ENCODE measurements at regions not wholly inside any gene's neighbourhood (a gene's known extent, or its start where the extent isn't known, plus 50 kb on each side); places are given as distances from the start of the nearest gene placed in this dataset.

DNA sequence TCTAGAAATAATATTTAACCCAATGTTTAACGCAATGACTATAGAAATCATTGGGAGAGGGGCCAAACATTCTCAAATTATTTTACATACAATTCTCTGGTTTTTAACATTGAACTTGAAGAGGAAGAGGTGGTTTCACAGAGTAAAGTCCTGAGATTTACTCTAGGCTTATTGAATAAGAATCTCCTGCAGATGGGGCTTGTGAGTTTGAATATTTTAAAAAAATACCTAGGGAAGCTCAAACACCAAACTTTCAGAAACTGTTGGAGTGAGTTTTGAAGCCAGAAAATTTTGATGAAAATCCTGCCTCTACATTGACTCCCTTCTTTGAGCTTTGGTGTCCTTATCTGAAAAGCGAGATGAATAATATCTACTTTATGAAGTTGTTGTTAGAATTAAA lies 906.6 kb downstream of the TUSC7 start:
- DNase-seq (ENCODE audit: low read depth) = no peak

- DNase-seq (ENCODE audit: low read depth) = no peak
Observed at GRCh38 chr3:117617906-117618305, 908.3 kb downstream of the TUSC7 start.

DNA sequence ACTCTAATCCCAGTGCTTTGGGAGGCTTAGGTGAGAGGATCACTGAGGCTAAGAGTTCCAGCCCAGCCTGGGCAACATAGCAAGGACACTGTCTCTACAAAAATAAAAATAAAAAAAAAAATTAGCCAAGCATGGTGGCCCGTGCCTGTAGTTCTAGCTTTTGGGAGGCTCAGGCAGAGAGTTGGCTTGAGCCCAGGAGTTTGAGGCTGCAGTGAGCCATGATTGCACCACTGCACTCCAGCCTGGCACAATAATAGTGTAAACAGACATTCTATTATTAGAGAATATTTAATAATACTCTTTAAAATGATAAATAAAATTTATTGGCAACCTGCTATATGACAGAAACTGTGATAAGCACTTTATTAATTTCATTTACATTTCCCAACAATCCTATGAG lies 908.9 kb downstream of the TUSC7 start:
- no peak for DNase-seq (ENCODE audit: low read depth)

DNA sequence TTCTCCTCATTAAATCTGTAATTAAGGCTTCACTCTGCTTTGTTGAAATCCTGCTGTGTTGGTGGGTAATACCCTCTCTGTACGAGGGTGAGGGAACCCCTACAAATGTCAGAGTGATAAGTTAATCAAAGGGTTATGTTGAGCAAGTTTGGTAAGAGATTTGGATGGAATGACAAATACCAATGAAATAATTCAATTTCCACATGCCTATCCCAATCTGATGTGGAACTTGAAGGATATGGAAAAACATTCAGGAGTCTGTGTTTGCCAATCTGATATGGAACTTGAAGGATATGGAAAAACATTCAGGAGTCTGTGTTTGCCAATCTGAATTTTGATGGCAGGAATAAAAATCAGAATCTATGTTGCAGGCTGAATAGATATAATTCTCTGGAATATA lies 910.2 kb downstream of the TUSC7 start:
- DNase-seq (ENCODE audit: low read depth) = no peak

GRCh38 chr3:117622171-117622841 lies 912.7 kb downstream of the TUSC7 start:
- peak; percentile 99 for DNase-seq (ENCODE audit: low read depth)

- DNase-seq (ENCODE audit: low read depth) = no peak
Observed at GRCh38 chr3:117624424-117624823, 914.8 kb downstream of the TUSC7 start.

GRCh38 chr3:117625174-117625573 lies 915.6 kb downstream of the TUSC7 start:
- no peak for DNase-seq (ENCODE audit: low read depth)

DNA sequence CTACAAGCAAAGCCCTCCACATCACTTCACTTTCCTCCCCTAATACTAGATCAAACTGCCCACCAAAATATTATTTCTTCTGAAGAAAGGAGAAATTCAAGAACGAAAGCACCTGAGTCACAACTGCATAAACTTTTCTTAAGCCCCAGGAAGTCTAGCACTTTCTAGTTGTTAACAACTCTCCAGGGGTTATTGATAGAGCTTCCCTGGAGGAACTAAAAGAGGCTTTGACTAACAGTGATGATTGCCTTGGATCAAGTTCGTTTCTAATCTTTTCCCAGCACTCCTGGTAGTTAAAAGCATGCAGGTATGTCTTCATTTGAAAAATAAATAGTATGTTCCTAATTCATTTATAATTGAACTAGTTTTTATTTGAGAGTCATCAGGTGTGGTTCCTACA lies 917.0 kb downstream of the TUSC7 start:
- DNase-seq (ENCODE audit: low read depth) = no peak

DNA sequence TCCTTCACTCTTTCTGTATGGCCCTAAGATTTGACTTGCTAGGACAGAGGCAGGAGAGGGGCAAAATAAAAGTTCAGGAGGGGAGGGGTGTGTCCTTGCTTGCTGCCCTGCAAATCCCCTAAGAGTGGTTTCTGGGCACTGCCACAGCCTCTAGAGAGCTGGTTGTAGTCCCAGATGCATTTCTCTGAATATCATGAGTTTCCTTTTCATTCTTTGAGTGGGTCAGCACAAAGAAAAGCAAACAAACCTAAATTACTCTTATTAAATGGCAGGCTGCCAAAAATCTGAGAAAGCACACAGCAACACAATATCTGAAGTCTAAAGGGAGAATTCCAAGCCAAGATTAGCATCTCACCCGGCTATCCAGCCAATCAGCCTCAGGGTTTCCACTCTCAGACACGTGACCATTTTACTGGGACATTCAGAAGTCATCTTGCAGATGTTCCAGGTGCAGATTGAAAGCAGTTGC lies 919.3 kb downstream of the TUSC7 start:
- DNase-seq (ENCODE audit: low read depth) = peak; percentile 68

DNA sequence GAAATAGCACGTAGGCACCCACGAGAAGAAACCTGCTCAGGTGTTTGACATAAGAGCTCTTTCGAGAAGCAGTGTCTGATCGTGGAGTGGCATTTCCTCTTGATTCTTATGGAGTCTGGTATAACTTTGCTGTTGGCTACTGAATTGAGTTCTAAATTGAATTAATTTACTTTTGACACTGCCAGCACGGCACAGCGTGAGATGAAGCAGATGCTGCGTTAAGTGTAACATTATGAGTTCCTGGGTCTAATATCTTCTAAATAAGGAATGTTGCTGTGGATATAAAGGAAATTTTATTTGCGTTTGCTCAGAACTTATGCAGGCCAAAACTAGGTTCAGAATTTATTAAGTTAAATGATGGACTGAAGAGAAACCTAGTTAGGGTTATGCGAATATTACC lies 919.9 kb downstream of the TUSC7 start:
- DNase-seq (ENCODE audit: low read depth) = no peak

- no peak for DNase-seq (ENCODE audit: low read depth)
Observed at GRCh38 chr3:117630469-117630868, 920.9 kb downstream of the TUSC7 start.

- peak; percentile 14 for DNase-seq (ENCODE audit: low read depth)
Observed at GRCh38 chr3:117630885-117631284, 921.3 kb downstream of the TUSC7 start.

GRCh38 chr3:117631781-117632180 lies 922.2 kb downstream of the TUSC7 start:
- no peak for DNase-seq (ENCODE audit: low read depth)

- no peak for DNase-seq (ENCODE audit: low read depth)
Observed at GRCh38 chr3:117632191-117632590, 922.6 kb downstream of the TUSC7 start.

DNA sequence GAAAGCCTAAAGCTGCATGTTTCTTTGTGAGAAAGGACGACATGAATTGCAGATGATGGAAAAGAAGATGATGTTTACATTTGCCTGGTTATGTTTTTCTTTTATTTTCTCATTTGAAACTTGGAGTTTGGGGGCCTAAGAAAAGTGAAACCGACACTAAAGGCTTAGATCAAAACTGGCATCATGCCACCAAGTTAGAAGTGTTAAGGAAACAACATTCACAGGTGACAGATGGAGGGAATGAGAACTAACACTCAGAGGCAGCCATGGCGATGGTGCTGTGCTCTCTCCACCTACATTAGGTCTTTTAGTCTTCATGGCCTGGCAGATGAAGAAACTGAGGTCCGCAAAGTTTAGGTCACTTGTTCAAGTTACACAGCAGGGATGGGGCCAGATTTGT lies 923.6 kb downstream of the TUSC7 start:
- DNase-seq (ENCODE audit: low read depth) = no peak

GRCh38 chr3:117637666-117638065 lies 928.1 kb downstream of the TUSC7 start:
- DNase-seq (ENCODE audit: low read depth) = no peak

- DNase-seq (ENCODE audit: low read depth) = no peak
Observed at GRCh38 chr3:117644203-117644602, 934.6 kb downstream of the TUSC7 start.

DNA sequence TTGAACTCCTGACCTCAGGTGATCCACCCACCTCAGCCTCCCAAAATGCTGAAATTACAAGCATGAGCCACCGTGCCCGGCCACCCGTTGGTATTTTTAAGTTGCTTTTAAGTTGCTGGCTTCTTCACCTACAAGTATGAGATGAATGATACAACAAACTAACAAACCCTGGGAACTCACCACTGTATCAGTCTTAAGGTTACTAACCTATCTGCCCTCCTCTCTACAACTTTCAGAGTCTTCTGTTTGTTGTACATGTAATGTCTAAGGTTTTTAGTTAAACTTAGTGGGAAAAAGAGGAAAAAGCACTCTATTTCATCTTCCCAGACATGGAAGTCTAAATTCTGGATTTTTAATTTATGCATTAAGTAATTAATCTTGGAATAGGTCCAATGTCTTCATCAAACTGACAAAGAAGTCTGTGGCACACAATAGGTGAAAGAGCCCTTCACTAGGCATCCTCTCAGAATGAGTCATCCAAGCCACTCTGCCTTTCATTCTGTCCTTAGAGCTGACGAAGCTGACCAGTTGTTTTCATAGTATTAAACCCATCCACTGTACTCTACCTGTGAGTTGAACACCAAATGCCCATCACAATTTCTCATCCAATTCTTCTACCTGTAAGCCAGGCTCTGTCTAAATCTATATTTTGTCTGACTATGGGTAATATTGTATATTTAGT lies 936.1 kb downstream of the TUSC7 start:
- peak; percentile 54 for DNase-seq (ENCODE audit: low read depth)

- DNase-seq (ENCODE audit: low read depth) = no peak
Observed at GRCh38 chr3:117647435-117647834, 937.9 kb downstream of the TUSC7 start.

DNA sequence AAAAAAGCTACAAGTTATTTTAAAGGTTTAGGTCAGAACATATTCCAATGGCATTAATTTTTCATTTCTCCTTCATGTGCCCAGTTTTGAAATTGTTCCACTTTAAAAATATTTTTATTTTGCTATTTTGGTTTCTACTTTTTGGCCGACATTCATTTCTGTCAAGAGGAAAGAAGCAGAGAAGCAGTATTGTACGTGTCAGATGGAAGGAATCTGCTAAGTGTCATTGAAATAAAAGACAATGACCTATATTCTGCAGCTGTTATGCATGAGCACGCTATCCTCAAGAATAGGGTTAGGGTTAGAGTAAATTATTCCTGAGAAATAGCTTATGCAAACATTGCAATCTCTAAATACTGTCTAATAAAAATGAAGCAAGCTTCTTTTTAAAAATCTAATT lies 941.7 kb downstream of the TUSC7 start:
- DNase-seq (ENCODE audit: low read depth) = no peak

DNA sequence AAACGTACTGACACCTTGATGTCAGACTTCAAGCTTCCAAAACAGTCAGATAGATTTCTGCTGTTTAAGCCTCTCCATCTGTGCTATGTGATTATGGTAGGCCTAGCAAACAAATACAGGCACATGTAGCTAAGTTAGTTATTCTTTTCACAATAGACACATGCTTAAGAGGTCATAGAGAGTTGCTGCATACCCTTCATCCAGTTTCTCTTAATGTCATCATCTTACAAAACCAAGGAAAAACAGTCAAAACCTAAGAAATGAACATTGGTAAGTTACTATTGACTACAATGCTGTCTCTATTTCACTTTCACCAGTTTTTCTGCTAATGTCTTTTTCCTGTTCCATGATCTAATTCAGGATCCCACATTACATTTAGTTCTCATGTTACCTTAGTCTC lies 946.8 kb downstream of the TUSC7 start:
- no peak for DNase-seq (ENCODE audit: low read depth)

DNA sequence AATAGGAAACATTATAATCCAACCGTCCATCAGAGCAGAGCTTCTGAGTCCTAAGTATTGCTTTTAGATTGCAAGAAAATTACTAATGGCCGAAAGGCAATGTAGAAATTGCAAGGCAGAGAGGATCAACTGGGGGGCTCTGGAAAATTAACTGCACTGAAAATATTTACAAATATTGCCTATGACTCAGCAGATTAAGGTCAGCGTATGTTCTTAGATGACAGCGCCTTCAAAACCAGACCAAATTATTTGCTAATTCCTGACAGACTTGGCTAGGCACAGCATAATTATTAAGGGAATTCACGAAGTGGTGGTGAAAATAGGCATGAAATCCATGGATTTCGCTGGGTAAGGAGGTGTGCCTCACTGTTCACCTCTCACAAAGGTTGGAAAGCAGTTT lies 947.7 kb downstream of the TUSC7 start:
- DNase-seq (ENCODE audit: low read depth) = no peak

- no peak for DNase-seq (ENCODE audit: low read depth)
Observed at GRCh38 chr3:117660941-117661817, 951.6 kb downstream of the TUSC7 start.

Data from renal cortical epithelial cell (primary cell).